Right atrium auricular region (tissue), 2 donors: ENCODE measurements at regions not wholly inside any gene's neighbourhood (a gene's known extent, or its start where the extent isn't known, plus 50 kb on each side); places are given as distances from the start of the nearest gene placed in this dataset.
A peak's percentile ranks its signal among the peaks of the same experiment; 100 is the strongest.
"Not testable (repeated sequence)": the region's sequence is repeated elsewhere in the genome, so short reads cannot be mapped to it uniquely, and the experiment has no call there.

ENCODE experiments used
- DNase-seq: peaks from one replicate; pipeline ENCODE4 v3.0.0-alpha.2; 2019; ENCODE audit warnings: low spot score
- H3K27ac ChIP-seq, 2 donors: fragments of 200-600 bp; sonication (generic); 1 replicate in 1 of 2; 2 replicates in 1 of 2; pipeline ENCODE4 v1.5.1; 2016 to 2019
- H3K27me3 ChIP-seq, 2 donors: fragments of 200-600 bp; sonication (generic); one replicate each; pipeline versions ENCODE4 v1.5.1 to v1.6.0; 2017 to 2019
- H3K36me3 ChIP-seq: fragments of 200-600 bp; sonication (generic); one replicate; pipeline ENCODE4 v1.5.1; 2016
- H3K4me1 ChIP-seq, 2 donors: fragments of 200-600 bp; sonication (generic); one replicate each; pipeline versions ENCODE4 v1.5.1 to v1.6.0; 2017 to 2019
- H3K4me3 ChIP-seq, 2 donors: fragments of 200-600 bp; sonication (generic); 1 replicate in 1 of 2; 2 replicates in 1 of 2; pipeline ENCODE4 v1.5.1; 2017 to 2019; ENCODE audit warnings: mild to moderate bottlenecking in 1 of 2, moderate library complexity in 1 of 2
- H3K9me3 ChIP-seq, 2 donors: fragments of 200-600 bp; sonication (generic); one replicate each; pipeline ENCODE4 v1.5.1; 2019
- TF ChIP-seq, protein P1 (sequence below), 2 donors: fragments of 200-600 bp; sonication (generic); IDR thresholded peaks; one replicate each; pipeline ENCODE4 v1.5.1; 2019; ENCODE audit warnings: antibody characterized with exemption in 2 of 2

GRCh38 chr6:28633445-28634215 is 107.9 kb downstream of the GPX5 start:
- Histone ChIP-seq H3K36me3 (no peaks in the 10 kb centered on the region), H3K9me3 (no peaks in the 10 kb centered on the region), H3K27me3 (no peaks in the 10 kb centered on the region), H3K4me3 (no peak overlapping the region), H3K4me1 (peaks cover 0 to 11% of the 10 kb centered on the region in 2 donors), H3K27ac (no peak overlapping the region)
- TF ChIP-seq, protein P1, sequence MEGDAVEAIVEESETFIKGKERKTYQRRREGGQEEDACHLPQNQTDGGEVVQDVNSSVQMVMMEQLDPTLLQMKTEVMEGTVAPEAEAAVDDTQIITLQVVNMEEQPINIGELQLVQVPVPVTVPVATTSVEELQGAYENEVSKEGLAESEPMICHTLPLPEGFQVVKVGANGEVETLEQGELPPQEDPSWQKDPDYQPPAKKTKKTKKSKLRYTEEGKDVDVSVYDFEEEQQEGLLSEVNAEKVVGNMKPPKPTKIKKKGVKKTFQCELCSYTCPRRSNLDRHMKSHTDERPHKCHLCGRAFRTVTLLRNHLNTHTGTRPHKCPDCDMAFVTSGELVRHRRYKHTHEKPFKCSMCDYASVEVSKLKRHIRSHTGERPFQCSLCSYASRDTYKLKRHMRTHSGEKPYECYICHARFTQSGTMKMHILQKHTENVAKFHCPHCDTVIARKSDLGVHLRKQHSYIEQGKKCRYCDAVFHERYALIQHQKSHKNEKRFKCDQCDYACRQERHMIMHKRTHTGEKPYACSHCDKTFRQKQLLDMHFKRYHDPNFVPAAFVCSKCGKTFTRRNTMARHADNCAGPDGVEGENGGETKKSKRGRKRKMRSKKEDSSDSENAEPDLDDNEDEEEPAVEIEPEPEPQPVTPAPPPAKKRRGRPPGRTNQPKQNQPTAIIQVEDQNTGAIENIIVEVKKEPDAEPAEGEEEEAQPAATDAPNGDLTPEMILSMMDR (IDR thresholded peaks at IDR 0.05) = no peak
- DNase-seq = no peak

DNA sequence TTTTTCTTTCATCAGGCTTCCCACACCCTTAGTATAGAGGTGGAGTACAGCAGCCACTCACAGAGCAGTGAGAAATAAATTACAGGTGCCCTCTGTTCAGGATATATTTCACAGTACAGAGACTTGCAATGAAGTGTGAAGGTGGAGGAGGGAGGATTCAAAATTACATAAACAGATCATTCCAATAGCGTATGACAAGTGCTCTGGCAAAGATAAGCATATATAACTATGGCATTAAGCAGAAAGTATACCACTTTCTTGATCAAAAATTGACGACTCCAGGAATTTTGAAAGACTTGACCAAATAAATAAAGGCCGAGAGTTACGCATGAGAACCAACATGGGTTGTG is 108.7 kb downstream of the GPX5 start:
- peak overlapping the region in 1 of 2 donors; percentile 59 for H3K27ac ChIP-seq
- peaks cover 0 to 11% of the 10 kb centered on the region in 2 donors for H3K4me1 ChIP-seq
- no peaks in the 10 kb centered on the region for H3K36me3 ChIP-seq
- H3K4me3 ChIP-seq = peak overlapping the region; percentile 40 to 43
- H3K9me3 ChIP-seq = no peaks in the 10 kb centered on the region
- TF ChIP-seq, protein P1 (IDR thresholded peaks at IDR 0.05) = no peak
- H3K27me3 ChIP-seq = no peaks in the 10 kb centered on the region
- no peak for DNase-seq

- TF ChIP-seq, protein P1 (IDR thresholded peaks at IDR 0.05) = no peak
- peak; percentile 63 for DNase-seq
- no peaks in the 10 kb centered on the region for H3K27me3 ChIP-seq
- H3K27ac ChIP-seq = peak overlapping the region in 1 of 2 donors; percentile 59
- no peaks in the 10 kb centered on the region for H3K36me3 ChIP-seq
- peak overlapping the region; percentile 40 to 43 for H3K4me3 ChIP-seq
- peaks cover 0 to 11% of the 10 kb centered on the region in 2 donors for H3K4me1 ChIP-seq
- no peaks in the 10 kb centered on the region for H3K9me3 ChIP-seq
Observed at GRCh38 chr6:28634761-28635546, 109.3 kb downstream of the GPX5 start.

- peaks cover 0 to 11% of the 10 kb centered on the region in 2 donors for H3K4me1 ChIP-seq
- TF ChIP-seq, protein P1 (IDR thresholded peaks at IDR 0.05) = no peak
- DNase-seq = no peak
- no peaks in the 10 kb centered on the region for H3K36me3 ChIP-seq
- H3K27me3 ChIP-seq = no peaks in the 10 kb centered on the region
- H3K27ac ChIP-seq = peak overlapping the region in 1 of 2 donors; percentile 59
- H3K9me3 ChIP-seq = no peaks in the 10 kb centered on the region
- H3K4me3 ChIP-seq = peak overlapping the region; percentile 40 to 43
Observed at GRCh38 chr6:28635547-28636158, 110.0 kb downstream of the GPX5 start.

DNA sequence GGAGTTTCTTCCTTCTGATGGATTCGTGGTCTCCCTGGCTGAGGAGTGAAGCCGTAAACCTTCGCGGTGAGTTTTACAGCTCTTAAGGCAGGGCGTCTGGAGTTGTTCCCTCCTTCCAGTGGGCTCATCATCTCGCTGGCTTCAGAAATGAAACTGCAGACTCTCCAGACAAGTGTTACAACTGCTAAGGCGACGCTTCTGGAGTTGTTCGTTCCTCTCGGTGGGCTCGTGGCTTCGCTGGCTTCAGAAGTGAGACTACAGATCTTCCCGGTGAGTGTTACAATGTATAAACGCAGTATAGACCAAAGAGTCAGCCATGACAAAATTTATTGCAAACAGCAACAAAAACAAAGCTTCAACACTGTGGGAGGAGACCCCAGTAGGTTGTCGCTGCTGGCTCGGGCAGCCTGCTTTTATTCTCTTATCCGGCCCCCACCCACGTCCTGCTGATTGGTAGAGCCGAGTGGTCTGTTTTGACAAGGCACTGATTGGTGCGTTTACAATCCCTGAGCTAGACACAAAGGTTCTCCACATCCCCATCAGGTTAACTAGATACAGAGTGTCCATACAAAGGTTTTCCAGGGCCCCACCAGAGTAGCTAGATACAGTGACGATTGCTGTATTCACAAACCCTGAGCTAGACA is 113.2 kb downstream of the GPX5 start:
- no peak for DNase-seq
- Histone ChIP-seq H3K27ac (no peak overlapping the region), H3K27me3 (no peaks in the 10 kb centered on the region), H3K4me1 (peaks cover 0 to 11% of the 10 kb centered on the region in 2 donors), H3K4me3 (no peak overlapping the region), H3K9me3 (no peaks in the 10 kb centered on the region), H3K36me3 (no peaks in the 10 kb centered on the region)
- TF ChIP-seq, protein P1 (IDR thresholded peaks at IDR 0.05) = no peak

DNA sequence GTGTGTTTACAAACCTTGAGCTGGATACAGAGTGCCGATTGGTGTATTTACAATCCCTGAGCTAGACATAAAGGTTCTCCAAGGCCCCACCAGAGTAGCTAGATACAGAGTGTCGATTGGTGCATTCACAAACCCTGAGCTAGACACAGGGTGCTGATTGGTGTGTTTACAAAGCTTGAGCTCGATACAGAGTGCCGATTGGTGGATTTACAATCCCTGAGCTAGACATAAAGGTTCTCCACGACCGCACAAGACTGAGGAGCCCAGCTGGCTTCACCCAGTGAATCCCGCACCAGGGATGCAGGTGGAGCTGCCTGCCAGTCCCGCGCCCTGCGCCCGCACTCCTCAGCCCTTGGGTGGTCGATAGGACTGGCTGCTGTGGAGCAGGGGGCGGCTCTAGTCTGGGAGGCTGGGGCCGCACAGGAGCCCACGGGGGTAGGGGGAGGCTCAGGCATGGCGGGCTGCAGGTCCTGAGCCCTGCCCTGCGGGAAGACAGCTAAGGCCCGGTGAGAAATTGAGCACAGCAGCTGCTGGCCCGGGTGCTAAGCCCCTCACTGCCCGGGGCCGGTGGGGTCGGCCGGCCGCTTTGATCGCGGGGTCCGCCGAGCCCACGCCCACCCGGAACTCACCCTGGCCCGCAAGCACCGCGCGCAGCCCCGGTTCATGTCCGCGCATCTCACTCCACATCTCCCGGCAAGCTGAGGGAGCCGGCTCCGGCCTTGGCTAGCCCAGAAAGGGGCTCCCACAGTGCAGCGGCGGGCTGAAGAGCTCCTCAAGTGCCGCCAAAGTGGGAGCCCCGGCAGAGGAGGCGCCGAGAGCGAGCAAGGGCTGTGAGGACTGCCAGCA is 114.0 kb downstream of the GPX5 start:
- not testable (repeated sequence) for H3K36me3 ChIP-seq, H3K4me1 ChIP-seq, H3K27ac ChIP-seq, H3K27me3 ChIP-seq, H3K4me3 ChIP-seq, H3K9me3 ChIP-seq, DNase-seq
